Endothelial cell of umbilical vein (primary cell): ENCODE measurements at regions not wholly inside any gene's neighbourhood (a gene's known extent, or its start where the extent isn't known, plus 50 kb on each side); places are given as distances from the start of the nearest gene placed in this dataset.

Source experiments
- BruUV-seq: library from RNA; stranded (reverse); fragments of 400-500 nt; replicated peaks from 2 replicates; lab custom pipeline; 2021; lab: Mats Ljungman, UMichigan
- CTCF ChIA-PET: fragments of 300-600, 350-600 bp; sonication (Branson Sonifier 250); formaldehyde crosslinking; loops from one replicate; lab custom pipeline; 2021; ENCODE audit warnings: antibody characterized with exemption, inconsistent platforms; lab: Charles Lee
- POLR2A ChIA-PET: fragments of 300-600, 350-600 bp; sonication (Branson Sonifier 250); formaldehyde crosslinking; loops from one replicate; lab custom pipeline; 2021; ENCODE audit warnings: antibody characterized with exemption, inconsistent platforms; lab: Charles Lee
- DNase-seq: peaks from one replicate; pipeline ENCODE4 v3.0.0-alpha.2; 2011; ENCODE audit warnings: low read depth, low spot score
- FAIRE-seq: peaks from 2 replicates; lab custom pipeline; 2011; peaks lifted over from hg19 to GRCh38; lab: Jason Lieb, UNC
- H2AFZ ChIP-seq: 2 replicates; pipeline ENCODE4 v1.6.0; 2012; ENCODE audit warnings: low read depth, low read length, control low read depth, inconsistent platforms
- H3K27ac ChIP-seq: 2 replicates; pipeline ENCODE4 v1.5.1; 2011; ENCODE audit warnings: low read depth, mild to moderate bottlenecking, control low read depth, low read length, moderate library complexity; ENCODE audit not compliant: insufficient read depth
- H3K27me3 ChIP-seq, 2 experiments: 2 replicates each; pipeline versions ENCODE4 v1.6.0 to v1.6.1; 2011; ENCODE audit warnings: low read length in 2 of 2, mixed read lengths in 1 of 2; ENCODE audit not compliant: control insufficient read depth in 2 of 2, insufficient read depth in 2 of 2
- H3K36me3 ChIP-seq, 2 experiments: 2 replicates in 1 of 2; 3 replicates in 1 of 2; pipeline ENCODE4 v1.5.1; 2011; ENCODE audit warnings: low read length in 2 of 2, mild to moderate bottlenecking in 1 of 2, moderate library complexity in 1 of 2; ENCODE audit not compliant: control insufficient read depth in 2 of 2, insufficient read depth in 2 of 2; ENCODE audit errors: extremely low read depth in 1 of 2
- H3K4me1 ChIP-seq: 3 replicates; pipeline ENCODE4 v1.5.1; 2011; ENCODE audit warnings: mild to moderate bottlenecking, low read length; ENCODE audit not compliant: control insufficient read depth, insufficient read depth; ENCODE audit errors: extremely low read depth
- H3K4me2 ChIP-seq: 2 replicates; pipeline ENCODE4 v1.6.1; 2011; ENCODE audit warnings: low read length, control low read depth, mixed read lengths; ENCODE audit not compliant: insufficient read depth
- H3K4me3 ChIP-seq, 3 experiments: fragments of 200-600 bp in 1 of 3; sonication (generic), shearing (Covaris generic) in 1 of 3; replicated peaks in 1 of 3; 2 replicates each; pipeline ENCODE4 v1.5.1; 2011 to 2016; ENCODE audit warnings: control low read depth in 3 of 3, low read length in 3 of 3, mild to moderate bottlenecking in 2 of 3, inconsistent platforms in 1 of 3, low read depth in 1 of 3, moderate library complexity in 1 of 3; ENCODE audit not compliant: insufficient read depth in 1 of 3
- H3K79me2 ChIP-seq: 2 replicates; pipeline ENCODE4 v1.6.0; 2012; ENCODE audit warnings: low read length, inconsistent platforms; ENCODE audit not compliant: control insufficient read depth, insufficient read depth
- H3K9ac ChIP-seq: replicated peaks from 2 replicates; pipeline ENCODE3; 2011; ENCODE audit warnings: low read length, control low read depth; ENCODE audit not compliant: insufficient read depth; ENCODE audit errors: extremely low read depth
- H3K9me1 ChIP-seq: replicated peaks from 3 replicates; pipeline ENCODE4 v1.6.0; 2011; ENCODE audit warnings: mild to moderate bottlenecking, low read length; ENCODE audit not compliant: control insufficient read depth, insufficient read depth; ENCODE audit errors: extremely low read depth
- H3K9me3 ChIP-seq: replicated peaks from 2 replicates; pipeline ENCODE4 v1.5.1; 2012; ENCODE audit warnings: low read length, inconsistent platforms; ENCODE audit not compliant: control insufficient read depth, insufficient read depth
- H4K20me1 ChIP-seq: replicated peaks from 2 replicates; pipeline ENCODE3; 2011; ENCODE audit warnings: mild to moderate bottlenecking, low read length; ENCODE audit not compliant: control insufficient read depth, insufficient read depth; ENCODE audit errors: extremely low read depth
- EZH2 ChIP-seq: IDR thresholded peaks from 2 replicates; pipeline ENCODE4 v1.6.1; 2012; ENCODE audit warnings: borderline replicate concordance, low read depth, mild to moderate bottlenecking, moderate library complexity, low read length, inconsistent platforms; ENCODE audit not compliant: severe bottlenecking
- FOS ChIP-seq: IDR thresholded peaks from 2 replicates; pipeline ENCODE4 v1.6.1; 2011; ENCODE audit warnings: mild to moderate bottlenecking, low read length, moderate library complexity, borderline replicate concordance; ENCODE audit not compliant: insufficient read depth
- GATA2 ChIP-seq: IDR thresholded peaks from 2 replicates; pipeline ENCODE4 v1.7.0; 2011; ENCODE audit warnings: low read depth, mild to moderate bottlenecking, moderate library complexity, mixed read lengths, low read length; ENCODE audit not compliant: insufficient read length, insufficient read depth
- JUN ChIP-seq: IDR thresholded peaks from 2 replicates; pipeline ENCODE4 v1.6.1; 2011; ENCODE audit warnings: borderline replicate concordance, low read depth; ENCODE audit not compliant: insufficient read length, insufficient read depth
- MYC ChIP-seq: IDR thresholded peaks from one replicate; pipeline ENCODE4 v1.6.1; 2011; ENCODE audit warnings: mild to moderate bottlenecking, low read depth, low read length
- POLR2A ChIP-seq: IDR thresholded peaks from 2 replicates; pipeline ENCODE4 v1.6.1; 2012; ENCODE audit warnings: low read depth, mild to moderate bottlenecking, control low read depth, low read length
- POLR2AphosphoS5 ChIP-seq: IDR thresholded peaks from 2 replicates; pipeline ENCODE4 v1.6.1; 2012; ENCODE audit warnings: low read depth, mild to moderate bottlenecking, control low read depth, low read length, moderate library complexity; ENCODE audit not compliant: insufficient read depth
- dilution Hi-C: fragments of 300-500 bp; cut with MboI; formaldehyde crosslinking; loops from one replicate; pipeline ENCODE4 v1.15.0; 2019; ENCODE audit warnings: low sequenced_read_pairs; ENCODE audit not compliant: extremely low pct_ligation_motif_present
- intact Hi-C: fragments of 100-400 bp; cut with micrococcal nuclease; formaldehyde crosslinking; loops from one replicate; pipeline ENCODE4 v1.10.0; 2022
- TF ChIP-seq, protein P1 (sequence below): IDR thresholded peaks from 2 replicates; pipeline ENCODE4 v1.6.1; 2011; ENCODE audit not compliant: insufficient read depth, insufficient read length
- TF ChIP-seq, protein P2 (sequence below), 2 donors: IDR thresholded peaks; 1 replicate in 1 of 2; 2 replicates in 1 of 2; pipeline ENCODE4 v1.5.1; 2011; ENCODE audit warnings: low read length in 2 of 2, mild to moderate bottlenecking in 2 of 2, moderate library complexity in 2 of 2, control low read depth in 1 of 2, inconsistent platforms in 1 of 2, low read depth in 1 of 2; ENCODE audit not compliant: insufficient read depth in 1 of 2; ENCODE audit errors: extremely low read depth in 1 of 2

DNA sequence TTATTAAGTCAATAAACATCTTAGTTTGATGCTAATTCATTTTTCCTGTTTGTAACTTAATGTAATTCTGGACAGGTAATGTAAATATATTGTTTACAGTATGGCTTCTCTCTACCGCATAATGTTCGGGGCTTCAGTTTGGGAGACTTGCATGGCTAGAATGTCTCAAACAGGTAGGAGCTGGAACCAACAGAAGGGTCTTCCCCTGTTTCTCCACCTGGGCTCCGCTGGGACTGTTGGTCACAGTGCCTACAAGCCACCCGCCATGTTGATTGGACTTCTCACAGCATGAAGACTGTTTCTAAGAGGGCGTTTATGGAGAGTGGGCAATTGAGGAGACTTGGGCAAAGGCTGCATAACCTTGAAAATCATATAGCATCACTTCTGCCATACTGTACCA, 148.6 kb downstream of the UFM1 start:
- intact Hi-C loops (no loop called here), dilution Hi-C loops (no loop called here)
- Histone ChIP-seq H3K36me3 (no peaks in the 10 kb centered on the region), H4K20me1 (no peaks in the 10 kb centered on the region), H2AFZ (no peak overlapping the region), H3K9ac (no peak overlapping the region), H3K9me1 (no peaks in the 10 kb centered on the region), H3K4me1 (no peaks in the 10 kb centered on the region), H3K27ac (no peak overlapping the region), H3K79me2 (no peaks in the 10 kb centered on the region), H3K4me2 (no peak overlapping the region), H3K9me3 (no peaks in the 10 kb centered on the region), H3K4me3 (no peak overlapping the region), H3K27me3 (no peaks in the 10 kb centered on the region)
- BruUV-seq = no TSS peak
- FAIRE-seq (no peak), DNase-seq (no peak)
- ChIA-PET CTCF (no interaction called here), POLR2A (no interaction called here)
- no peak for TF ChIP-seq FOS
- TF ChIP-seq POLR2A = no peak
- no peak for TF ChIP-seq GATA2
- TF ChIP-seq, protein P1, sequence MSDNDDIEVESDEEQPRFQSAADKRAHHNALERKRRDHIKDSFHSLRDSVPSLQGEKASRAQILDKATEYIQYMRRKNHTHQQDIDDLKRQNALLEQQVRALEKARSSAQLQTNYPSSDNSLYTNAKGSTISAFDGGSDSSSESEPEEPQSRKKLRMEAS = no peak
- TF ChIP-seq JUN = no peak
- no peak for TF ChIP-seq EZH2
- TF ChIP-seq, protein P2, sequence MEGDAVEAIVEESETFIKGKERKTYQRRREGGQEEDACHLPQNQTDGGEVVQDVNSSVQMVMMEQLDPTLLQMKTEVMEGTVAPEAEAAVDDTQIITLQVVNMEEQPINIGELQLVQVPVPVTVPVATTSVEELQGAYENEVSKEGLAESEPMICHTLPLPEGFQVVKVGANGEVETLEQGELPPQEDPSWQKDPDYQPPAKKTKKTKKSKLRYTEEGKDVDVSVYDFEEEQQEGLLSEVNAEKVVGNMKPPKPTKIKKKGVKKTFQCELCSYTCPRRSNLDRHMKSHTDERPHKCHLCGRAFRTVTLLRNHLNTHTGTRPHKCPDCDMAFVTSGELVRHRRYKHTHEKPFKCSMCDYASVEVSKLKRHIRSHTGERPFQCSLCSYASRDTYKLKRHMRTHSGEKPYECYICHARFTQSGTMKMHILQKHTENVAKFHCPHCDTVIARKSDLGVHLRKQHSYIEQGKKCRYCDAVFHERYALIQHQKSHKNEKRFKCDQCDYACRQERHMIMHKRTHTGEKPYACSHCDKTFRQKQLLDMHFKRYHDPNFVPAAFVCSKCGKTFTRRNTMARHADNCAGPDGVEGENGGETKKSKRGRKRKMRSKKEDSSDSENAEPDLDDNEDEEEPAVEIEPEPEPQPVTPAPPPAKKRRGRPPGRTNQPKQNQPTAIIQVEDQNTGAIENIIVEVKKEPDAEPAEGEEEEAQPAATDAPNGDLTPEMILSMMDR (IDR thresholded peaks at IDR 0.05; ENCODE audit: extremely low read depth in 1 of 2, insufficient read depth in 1 of 2, low read depth in 1 of 2, low read length in 2 of 2) = no peak
- no peak for TF ChIP-seq MYC
- no peak for TF ChIP-seq POLR2AphosphoS5
